GM06990 (cell line): ENCODE measurements at regions not wholly inside any gene's neighbourhood (a gene's known extent, or its start where the extent isn't known, plus 50 kb on each side); places are given as distances from the start of the nearest gene placed in this dataset.

ENCODE experiments used
- DNase-seq: peaks from one replicate; pipeline ENCODE4 v3.0.0-alpha.2; 2011; ENCODE audit not compliant: insufficient read length; ENCODE audit errors: extremely low read depth
- H3K27me3 ChIP-seq: replicated peaks from 2 replicates; pipeline ENCODE4 v1.6.0; 2011; ENCODE audit warnings: low read length; ENCODE audit not compliant: control insufficient read depth, insufficient read depth
- H3K36me3 ChIP-seq: 2 replicates; pipeline ENCODE4 v1.5.1; 2011; ENCODE audit warnings: low read length; ENCODE audit not compliant: control insufficient read depth, insufficient read depth
- H3K4me3 ChIP-seq: replicated peaks from 2 replicates; pipeline ENCODE4 v1.5.1; 2011; ENCODE audit warnings: low read depth, mild to moderate bottlenecking, control low read depth, low read length
- TF ChIP-seq, protein P1 (sequence below): IDR thresholded peaks from 2 replicates; pipeline ENCODE4 v1.5.1; 2011; ENCODE audit warnings: low read length, control low read depth, mild to moderate bottlenecking, inconsistent platforms; ENCODE audit not compliant: insufficient read depth, poor library complexity, severe bottlenecking

DNA sequence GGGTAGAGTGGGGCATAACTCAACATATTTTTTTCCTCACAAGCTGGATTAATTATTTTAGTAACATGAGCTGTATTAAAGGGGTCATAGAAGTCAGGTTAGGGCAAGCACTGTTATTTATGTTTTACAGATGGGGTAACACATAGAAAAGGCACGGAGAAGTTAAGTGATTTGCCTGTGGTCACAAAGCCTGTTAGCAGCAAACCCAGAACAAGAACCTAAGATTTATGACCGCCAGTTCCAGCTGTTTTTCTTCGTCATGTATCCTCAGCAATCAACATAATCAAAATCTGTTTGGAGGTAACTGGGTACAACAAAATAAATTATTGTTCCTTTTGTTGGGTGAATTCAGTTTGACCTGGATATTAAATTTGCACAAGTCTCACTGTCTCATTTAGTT lies 57.2 kb upstream of the BET1 start:
- H3K27me3 ChIP-seq, result no peaks in the 10 kb centered on the region
- H3K36me3 ChIP-seq, result no peaks in the 10 kb centered on the region
- TF ChIP-seq, protein P1, sequence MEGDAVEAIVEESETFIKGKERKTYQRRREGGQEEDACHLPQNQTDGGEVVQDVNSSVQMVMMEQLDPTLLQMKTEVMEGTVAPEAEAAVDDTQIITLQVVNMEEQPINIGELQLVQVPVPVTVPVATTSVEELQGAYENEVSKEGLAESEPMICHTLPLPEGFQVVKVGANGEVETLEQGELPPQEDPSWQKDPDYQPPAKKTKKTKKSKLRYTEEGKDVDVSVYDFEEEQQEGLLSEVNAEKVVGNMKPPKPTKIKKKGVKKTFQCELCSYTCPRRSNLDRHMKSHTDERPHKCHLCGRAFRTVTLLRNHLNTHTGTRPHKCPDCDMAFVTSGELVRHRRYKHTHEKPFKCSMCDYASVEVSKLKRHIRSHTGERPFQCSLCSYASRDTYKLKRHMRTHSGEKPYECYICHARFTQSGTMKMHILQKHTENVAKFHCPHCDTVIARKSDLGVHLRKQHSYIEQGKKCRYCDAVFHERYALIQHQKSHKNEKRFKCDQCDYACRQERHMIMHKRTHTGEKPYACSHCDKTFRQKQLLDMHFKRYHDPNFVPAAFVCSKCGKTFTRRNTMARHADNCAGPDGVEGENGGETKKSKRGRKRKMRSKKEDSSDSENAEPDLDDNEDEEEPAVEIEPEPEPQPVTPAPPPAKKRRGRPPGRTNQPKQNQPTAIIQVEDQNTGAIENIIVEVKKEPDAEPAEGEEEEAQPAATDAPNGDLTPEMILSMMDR, result no peak
- H3K4me3 ChIP-seq, result no peak overlapping the region
- DNase-seq, result no peak

DNA sequence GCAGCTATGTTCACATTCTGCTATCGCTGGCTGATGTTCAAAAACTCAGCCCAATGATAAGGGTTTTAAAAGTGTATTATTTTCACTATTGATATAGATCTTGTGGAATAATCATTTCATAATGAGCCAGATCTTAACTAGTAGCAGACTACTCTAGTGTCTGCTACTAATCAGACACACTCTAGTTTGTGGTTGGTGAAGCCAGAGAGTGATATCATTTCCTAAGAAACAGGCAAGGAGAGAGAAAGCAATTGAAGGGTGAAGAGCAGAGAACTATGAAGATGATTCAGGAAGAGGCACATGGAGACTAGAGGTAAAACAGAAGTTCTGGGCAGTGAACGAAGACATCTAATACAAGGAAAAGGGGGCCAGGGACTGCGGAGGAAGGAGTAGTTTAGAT lies 58.2 kb upstream of the BET1 start:
- TF ChIP-seq, protein P1, result no peak
- Histone ChIP-seq H3K27me3 (no peaks in the 10 kb centered on the region), H3K36me3 (no peaks in the 10 kb centered on the region), H3K4me3 (no peak overlapping the region)
- no peak for DNase-seq

DNA sequence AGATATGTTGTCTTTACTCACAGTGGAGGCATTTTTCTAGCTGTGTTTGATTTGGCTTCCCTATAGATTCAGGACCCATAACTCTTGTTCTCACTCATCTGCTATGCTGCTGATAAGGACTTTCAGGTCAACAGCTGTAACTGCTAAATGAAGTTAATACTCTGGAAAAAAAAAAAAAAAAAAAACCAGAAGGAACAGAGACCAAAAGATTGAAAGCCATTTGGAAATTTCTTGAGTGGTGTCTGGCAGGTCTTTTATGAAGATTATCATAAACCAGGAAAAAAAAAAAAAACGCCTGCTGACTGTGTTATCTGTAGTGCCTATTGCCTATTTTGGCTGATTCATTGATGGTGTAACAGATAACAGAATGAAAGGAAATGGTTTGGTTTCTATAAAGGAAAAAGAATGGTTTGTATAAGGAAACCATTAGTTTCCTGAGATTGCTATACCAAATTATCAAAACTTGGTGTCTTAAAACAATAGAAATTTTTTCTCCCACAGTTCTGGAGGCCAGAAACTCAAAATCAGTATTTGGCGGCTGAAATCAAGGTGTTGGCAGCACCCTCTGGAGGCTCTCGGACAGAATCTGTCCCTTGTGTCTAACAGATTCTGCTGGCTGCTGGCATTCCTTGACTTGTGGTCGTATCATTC lies 60.5 kb upstream of the BET1 start:
- no peak overlapping the region for H3K4me3 ChIP-seq
- H3K36me3 ChIP-seq, result no peaks in the 10 kb centered on the region
- H3K27me3 ChIP-seq, result no peaks in the 10 kb centered on the region
- TF ChIP-seq, protein P1, result no peak
- no peak for DNase-seq

DNA sequence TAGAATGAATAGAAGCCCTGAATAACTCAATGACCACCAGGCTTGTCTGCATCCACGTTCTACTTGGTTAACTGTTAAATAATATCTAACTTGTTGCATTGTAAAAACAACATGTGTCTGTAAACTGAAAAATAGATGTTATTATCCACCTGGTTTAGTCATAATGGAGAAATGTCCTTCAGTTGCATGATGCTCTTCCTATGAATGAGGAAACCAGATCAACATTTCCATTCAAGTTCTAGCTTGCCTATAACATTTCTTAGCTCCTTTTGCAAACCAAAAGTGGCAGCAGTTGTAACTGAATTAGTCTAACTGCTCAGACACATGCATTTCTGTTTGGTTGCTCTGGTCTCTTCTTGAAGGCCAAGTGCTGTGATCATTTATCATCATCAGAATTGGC lies 62.9 kb upstream of the BET1 start:
- Histone ChIP-seq H3K36me3 (no peaks in the 10 kb centered on the region), H3K4me3 (no peak overlapping the region), H3K27me3 (no peaks in the 10 kb centered on the region)
- TF ChIP-seq, protein P1, result no peak
- no peak for DNase-seq

DNA sequence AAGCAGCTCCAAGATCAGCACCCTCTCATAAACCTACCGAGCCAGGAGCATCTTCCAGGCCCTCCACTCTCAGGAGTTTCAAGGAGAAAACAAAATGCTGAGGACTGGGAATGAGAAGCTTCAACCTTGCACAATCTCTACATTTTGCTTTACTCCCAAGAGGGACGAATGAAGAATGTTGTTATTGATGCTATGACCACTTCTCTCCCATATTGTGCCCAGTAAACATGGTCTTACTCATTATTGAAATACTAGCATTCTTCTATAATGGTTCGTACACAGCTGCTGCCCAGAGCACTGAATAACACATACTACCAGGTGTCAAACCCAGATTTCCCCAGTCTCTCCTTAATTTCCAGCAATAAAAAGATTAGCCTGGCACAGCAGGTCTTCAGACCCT lies 63.4 kb upstream of the BET1 start:
- Histone ChIP-seq H3K27me3 (no peaks in the 10 kb centered on the region), H3K36me3 (no peaks in the 10 kb centered on the region), H3K4me3 (no peak overlapping the region)
- TF ChIP-seq, protein P1, result no peak
- DNase-seq, result no peak
